ENCODE measurements at regions not wholly inside any gene's neighbourhood (a gene's known extent, or its start where the extent isn't known, plus 50 kb on each side); places are given as distances from the start of the nearest gene placed in this dataset.
"Not testable (repeated sequence)": the region's sequence is repeated elsewhere in the genome, so short reads cannot be mapped to it uniquely, and the experiment has no call there.

GRCh38 chr12:82300611-82301010 lies 57.6 kb downstream of the CCDC59 start:
- no peak for DNase-seq

- no peak for DNase-seq
Observed at GRCh38 chr12:82299319-82300025, 58.7 kb downstream of the CCDC59 start.

- no peak for DNase-seq
Observed at GRCh38 chr12:82290415-82290814, 67.8 kb downstream of the CCDC59 start.

GRCh38 chr12:82281335-82281734 lies 76.9 kb downstream of the CCDC59 start:
- DNase-seq, result not testable (repeated sequence)

GRCh38 chr12:82279536-82280058 lies 78.6 kb downstream of the CCDC59 start:
- DNase-seq, result no peak

GRCh38 chr12:82277582-82277981 lies 80.6 kb downstream of the CCDC59 start:
- DNase-seq, result no peak

GRCh38 chr12:82242729-82243128 lies 115.5 kb downstream of the CCDC59 start:
- no peak for DNase-seq

- DNase-seq, result no peak
Observed at GRCh38 chr12:82225871-82226270, 132.3 kb downstream of the CCDC59 start.

- no peak for DNase-seq
Observed at GRCh38 chr12:82223426-82223825, 134.8 kb downstream of the CCDC59 start.

- no peak for DNase-seq
Observed at GRCh38 chr12:82216475-82216874, 141.7 kb downstream of the CCDC59 start.

GRCh38 chr12:82213761-82214160 lies 144.4 kb downstream of the CCDC59 start:
- no peak for DNase-seq

GRCh38 chr12:82210882-82211281 lies 147.3 kb downstream of the CCDC59 start:
- no peak for DNase-seq

GRCh38 chr12:82209533-82209932 lies 148.7 kb downstream of the CCDC59 start:
- DNase-seq, result no peak

- DNase-seq, result no peak
Observed at GRCh38 chr12:82207556-82207955, 150.6 kb downstream of the CCDC59 start.

- no peak for DNase-seq
Observed at GRCh38 chr12:82203086-82203485, 155.1 kb downstream of the CCDC59 start.

GRCh38 chr12:82187595-82187994 lies 170.6 kb downstream of the CCDC59 start:
- DNase-seq, result no peak

GRCh38 chr12:82187011-82187410 lies 171.2 kb downstream of the CCDC59 start:
- no peak for DNase-seq

- no peak for DNase-seq
Observed at GRCh38 chr12:82186282-82186681, 171.9 kb downstream of the CCDC59 start.

- no peak for DNase-seq
Observed at GRCh38 chr12:82184844-82185243, 173.3 kb downstream of the CCDC59 start.

- DNase-seq, result no peak
Observed at GRCh38 chr12:82182601-82183190, 175.5 kb downstream of the CCDC59 start.

- DNase-seq, result no peak
Observed at GRCh38 chr12:82176761-82177490, 181.3 kb downstream of the CCDC59 start.

- no peak for DNase-seq
Observed at GRCh38 chr12:82176026-82176425, 182.2 kb downstream of the CCDC59 start.

GRCh38 chr12:82174936-82175335 lies 183.3 kb downstream of the CCDC59 start:
- no peak for DNase-seq

GRCh38 chr12:82174383-82174782 lies 183.8 kb downstream of the CCDC59 start:
- DNase-seq, result no peak
